PC-9 (cell line): ENCODE measurements at regions not wholly inside any gene's neighbourhood (a gene's known extent, or its start where the extent isn't known, plus 50 kb on each side); places are given as distances from the start of the nearest gene placed in this dataset.

ENCODE experiments used
- BruUV-seq: library from RNA; stranded (reverse); fragments of 400-500 nt; replicated peaks from 2 replicates; lab custom pipeline; 2021; lab: Mats Ljungman, UMichigan
- CTCF ChIA-PET: fragments of 300-600 bp; sonication (Branson Sonifier 250); formaldehyde crosslinking; loops from one replicate; lab custom pipeline; 2022; ENCODE audit warnings: antibody characterized with exemption; lab: Charles Lee
- POLR2A ChIA-PET: fragments of 300-600 bp; sonication (Branson Sonifier 250); formaldehyde crosslinking; loops from one replicate; lab custom pipeline; 2022; ENCODE audit warnings: antibody characterized with exemption; ENCODE audit not compliant: unreplicated experiment; lab: Charles Lee
- DNase-seq, 2 experiments: peaks; one replicate each; pipeline versions ENCODE4 v3.0.0 to v3.0.0-alpha.2; 2015 to 2022; ENCODE audit warnings: mixed read lengths in 1 of 2
- H2AFZ ChIP-seq: fragments of 200-600 bp; sonication (generic); 2 replicates; pipeline ENCODE4 v1.8.1; 2017; ENCODE audit warnings: antibody characterized with exemption
- H3F3A ChIP-seq: fragments of 200-600 bp; sonication (generic); 2 replicates; pipeline ENCODE4 v1.8.1; 2017; ENCODE audit warnings: antibody characterized with exemption, mild to moderate bottlenecking, low read depth; ENCODE audit not compliant: insufficient read depth
- H3K27ac ChIP-seq: fragments of 200-600 bp; sonication (generic); 2 replicates; pipeline ENCODE4 v1.6.1; 2016; ENCODE audit warnings: mixed run types
- H3K27me3 ChIP-seq: fragments of 200-600 bp; sonication (generic); 2 replicates; pipeline ENCODE4 v1.6.1; 2016; ENCODE audit warnings: low read depth, mixed run types; ENCODE audit not compliant: insufficient read depth
- H3K36me3 ChIP-seq: fragments of 200-600 bp; sonication (generic); 2 replicates; pipeline ENCODE4 v1.6.1; 2016; ENCODE audit warnings: low read depth, mixed run types
- H3K4me1 ChIP-seq: fragments of 200-600 bp; sonication (generic); replicated peaks from 2 replicates; pipeline ENCODE4 v1.6.1; 2016; ENCODE audit warnings: mixed run types; ENCODE audit not compliant: insufficient read depth
- H3K4me2 ChIP-seq: fragments of 200-600 bp; sonication (generic); 2 replicates; pipeline ENCODE4 v1.6.1; 2017; ENCODE audit warnings: mixed run types
- H3K4me3 ChIP-seq: fragments of 200-600 bp; sonication (generic); 2 replicates; pipeline ENCODE4 v1.6.1; 2016; ENCODE audit warnings: mixed run types
- H3K79me2 ChIP-seq: fragments of 200-600 bp; sonication (generic); 2 replicates; pipeline ENCODE4 v1.6.1; 2017; ENCODE audit warnings: low read depth, mixed run types
- H3K9me2 ChIP-seq: fragments of 200-600 bp; sonication (generic); 2 replicates; pipeline ENCODE4 v1.8.1; 2017; ENCODE audit warnings: mild to moderate bottlenecking; ENCODE audit not compliant: insufficient read depth
- H3K9me3 ChIP-seq: fragments of 200-600 bp; sonication (generic); 2 replicates; pipeline ENCODE4 v1.8.1; 2016; ENCODE audit warnings: low read depth; ENCODE audit not compliant: insufficient read depth
- H4K20me1 ChIP-seq: fragments of 200-600 bp; sonication (generic); 2 replicates; pipeline ENCODE4 v1.8.1; 2017; ENCODE audit not compliant: insufficient read depth
- EZH2 ChIP-seq: fragments of 200-600 bp; sonication (generic); IDR thresholded peaks from 2 replicates; pipeline ENCODE4 v1.8.0; 2017; ENCODE audit warnings: antibody characterized with exemption, low read depth
- intact Hi-C: fragments of 100-400 bp; cut with micrococcal nuclease; formaldehyde crosslinking; loops from one replicate; pipeline ENCODE4 v1.10.0; 2022; ENCODE audit not compliant: unreplicated experiment
- TF ChIP-seq, protein P1 (sequence below): fragments of 200-600 bp; sonication (generic); conservative IDR thresholded peaks from 2 replicates; pipeline ENCODE4 v1.6.1; 2017; ENCODE audit warnings: mixed run types, antibody characterized with exemption, mild to moderate bottlenecking, moderate library complexity

DNA sequence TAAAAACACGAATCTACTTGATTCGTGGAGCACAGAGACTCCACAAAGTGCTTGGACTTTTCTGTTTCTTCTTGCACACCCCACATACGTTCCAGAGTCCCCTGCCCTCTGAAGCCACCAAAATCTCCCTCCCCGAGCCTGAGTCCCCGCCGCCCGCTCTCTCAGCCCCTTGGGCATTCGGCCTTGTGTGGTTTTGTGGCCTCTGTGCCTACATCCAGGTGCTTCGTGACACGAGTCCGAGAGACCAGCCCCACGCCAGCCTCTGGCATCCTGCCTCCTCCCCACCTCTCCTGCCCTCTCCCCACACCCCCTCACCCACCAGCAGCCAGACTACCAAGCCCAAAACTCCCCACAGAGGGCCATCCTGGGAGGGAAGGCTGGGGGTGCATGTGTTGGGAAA is 87.8 kb upstream of the PPP1R26 start:
- Histone ChIP-seq H3K36me3 (no peaks in the 10 kb centered on the region), H3K9me2 (no peaks in the 10 kb centered on the region), H3K27ac (no peak overlapping the region), H3K9me3 (no peaks in the 10 kb centered on the region), H3K27me3 (peaks cover 89% of the 10 kb centered on the region), H3K4me2 (no peak overlapping the region), H2AFZ (no peak overlapping the region), H3K4me1 (no peaks in the 10 kb centered on the region), H4K20me1 (no peaks in the 10 kb centered on the region), H3K4me3 (no peak overlapping the region), H3K79me2 (no peaks in the 10 kb centered on the region), H3F3A (no peaks in the 10 kb centered on the region)
- no TSS peak for BruUV-seq
- ChIA-PET POLR2A (no interaction called here), CTCF (no interaction called here)
- no peak for TF ChIP-seq EZH2
- TF ChIP-seq, protein P1, sequence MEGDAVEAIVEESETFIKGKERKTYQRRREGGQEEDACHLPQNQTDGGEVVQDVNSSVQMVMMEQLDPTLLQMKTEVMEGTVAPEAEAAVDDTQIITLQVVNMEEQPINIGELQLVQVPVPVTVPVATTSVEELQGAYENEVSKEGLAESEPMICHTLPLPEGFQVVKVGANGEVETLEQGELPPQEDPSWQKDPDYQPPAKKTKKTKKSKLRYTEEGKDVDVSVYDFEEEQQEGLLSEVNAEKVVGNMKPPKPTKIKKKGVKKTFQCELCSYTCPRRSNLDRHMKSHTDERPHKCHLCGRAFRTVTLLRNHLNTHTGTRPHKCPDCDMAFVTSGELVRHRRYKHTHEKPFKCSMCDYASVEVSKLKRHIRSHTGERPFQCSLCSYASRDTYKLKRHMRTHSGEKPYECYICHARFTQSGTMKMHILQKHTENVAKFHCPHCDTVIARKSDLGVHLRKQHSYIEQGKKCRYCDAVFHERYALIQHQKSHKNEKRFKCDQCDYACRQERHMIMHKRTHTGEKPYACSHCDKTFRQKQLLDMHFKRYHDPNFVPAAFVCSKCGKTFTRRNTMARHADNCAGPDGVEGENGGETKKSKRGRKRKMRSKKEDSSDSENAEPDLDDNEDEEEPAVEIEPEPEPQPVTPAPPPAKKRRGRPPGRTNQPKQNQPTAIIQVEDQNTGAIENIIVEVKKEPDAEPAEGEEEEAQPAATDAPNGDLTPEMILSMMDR: no peak
- intact Hi-C loops: no loop called here
- no peak for DNase-seq

DNA sequence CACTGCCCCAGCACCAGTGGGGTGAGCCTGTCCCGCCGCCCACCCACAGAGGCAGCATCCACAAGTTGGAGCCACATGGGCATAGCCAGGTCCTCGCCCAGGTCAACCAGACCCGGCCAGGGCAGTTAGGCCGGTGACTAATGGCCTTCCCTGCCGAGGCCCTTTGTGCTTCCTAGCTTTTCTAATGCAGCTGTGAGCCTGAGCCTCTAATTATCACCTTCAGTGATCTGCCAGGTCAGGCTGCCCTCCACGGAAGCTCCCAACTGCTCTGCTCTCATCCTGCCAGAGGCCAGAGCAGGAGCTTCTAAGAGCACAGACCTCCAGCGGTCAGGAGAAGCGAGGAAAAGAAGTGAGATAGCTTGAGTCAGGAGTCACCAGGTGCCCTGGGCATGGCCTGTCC is 87.1 kb upstream of the PPP1R26 start:
- Histone ChIP-seq H2AFZ (no peak overlapping the region), H3K79me2 (no peaks in the 10 kb centered on the region), H3K9me3 (no peaks in the 10 kb centered on the region), H3F3A (no peaks in the 10 kb centered on the region), H3K27me3 (peaks cover 89% of the 10 kb centered on the region), H3K27ac (no peak overlapping the region), H3K4me2 (no peak overlapping the region), H3K4me1 (no peaks in the 10 kb centered on the region), H3K36me3 (no peaks in the 10 kb centered on the region), H4K20me1 (no peaks in the 10 kb centered on the region), H3K9me2 (no peaks in the 10 kb centered on the region), H3K4me3 (no peak overlapping the region)
- no TSS peak for BruUV-seq
- intact Hi-C loops: no loop called here
- ChIA-PET CTCF (no interaction called here), POLR2A (no interaction called here)
- DNase-seq: no peak
- no peak for TF ChIP-seq EZH2
- TF ChIP-seq, protein P1: no peak

DNA sequence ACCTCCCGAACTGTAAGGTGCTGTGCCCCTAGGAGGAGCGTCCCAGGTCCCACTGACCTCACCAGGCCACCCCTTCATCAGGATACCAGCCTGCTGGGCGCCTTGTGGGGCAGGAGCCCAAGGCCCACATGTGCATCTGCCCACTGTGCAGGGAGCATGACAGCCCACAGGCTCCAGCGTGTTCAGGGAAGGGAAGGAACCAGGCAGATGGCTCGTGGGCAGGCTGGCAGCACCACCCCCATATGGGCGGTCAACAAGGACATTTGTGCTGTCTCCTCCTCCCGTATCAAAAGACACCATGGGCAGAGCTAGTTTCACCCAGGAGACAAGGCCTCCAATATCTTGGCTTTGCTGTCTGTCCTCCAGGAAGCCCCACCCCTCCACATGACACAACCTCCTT is 85.5 kb upstream of the PPP1R26 start:
- ChIA-PET POLR2A (no interaction called here), CTCF (no interaction called here)
- Histone ChIP-seq H3K79me2 (no peaks in the 10 kb centered on the region), H4K20me1 (no peaks in the 10 kb centered on the region), H2AFZ (no peak overlapping the region), H3K4me3 (no peak overlapping the region), H3K4me1 (no peaks in the 10 kb centered on the region), H3K9me2 (no peaks in the 10 kb centered on the region), H3K27me3 (peaks cover 89% of the 10 kb centered on the region), H3K9me3 (no peaks in the 10 kb centered on the region), H3F3A (no peaks in the 10 kb centered on the region), H3K4me2 (no peak overlapping the region), H3K36me3 (no peaks in the 10 kb centered on the region), H3K27ac (no peak overlapping the region)
- no peak for DNase-seq
- no peak for TF ChIP-seq EZH2
- TF ChIP-seq, protein P1: no peak
- intact Hi-C loops: no loop called here
- BruUV-seq: no TSS peak
